Fibroblast of skin of left biceps (primary cell): ENCODE measurements at regions not wholly inside any gene's neighbourhood (a gene's known extent, or its start where the extent isn't known, plus 50 kb on each side); places are given as distances from the start of the nearest gene placed in this dataset.

Experiments used
- DNase-seq, 2 experiments: peaks; one replicate each; pipeline ENCODE4 v3.0.0-alpha.2; 2013; ENCODE audit warnings: low read depth in 2 of 2

DNA sequence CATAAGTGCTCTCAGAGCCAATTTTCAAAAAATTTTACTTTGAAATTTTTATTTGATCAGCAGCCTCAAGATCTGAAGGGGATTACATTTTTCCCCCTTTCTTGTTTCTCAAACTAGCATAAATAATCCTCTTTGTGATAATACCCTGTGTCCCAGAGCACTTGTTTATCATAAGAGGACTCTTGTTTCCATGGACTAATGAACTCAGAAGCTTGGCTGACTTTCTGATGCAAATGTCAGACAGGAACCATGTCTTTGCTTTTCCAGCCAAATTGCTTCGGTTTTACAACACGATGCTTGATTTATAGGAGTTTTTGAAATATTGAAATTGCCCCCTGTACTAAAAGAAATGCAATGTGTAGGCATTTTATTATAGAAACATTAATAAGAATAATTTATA, 859.3 kb upstream of the LCORL start:
- DNase-seq: no peak

DNA sequence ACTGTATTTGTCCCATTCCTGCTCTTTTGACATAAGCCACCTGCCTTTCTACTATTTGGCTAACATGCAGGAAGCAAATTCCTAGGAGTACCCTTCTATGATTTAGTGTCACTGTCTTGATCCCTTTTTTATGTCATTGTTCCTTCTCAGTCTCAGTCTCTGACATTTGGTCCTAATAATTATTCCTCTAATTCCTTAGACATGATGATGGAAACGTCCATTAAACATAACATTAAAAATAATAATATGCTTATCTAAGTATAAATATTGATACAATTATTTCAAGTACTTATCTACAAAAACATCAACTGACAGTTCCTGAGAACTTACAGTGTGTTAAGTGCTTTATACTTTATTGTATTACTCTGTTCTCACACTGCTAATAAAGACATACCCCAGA, 857.0 kb upstream of the LCORL start:
- DNase-seq: no peak

DNA sequence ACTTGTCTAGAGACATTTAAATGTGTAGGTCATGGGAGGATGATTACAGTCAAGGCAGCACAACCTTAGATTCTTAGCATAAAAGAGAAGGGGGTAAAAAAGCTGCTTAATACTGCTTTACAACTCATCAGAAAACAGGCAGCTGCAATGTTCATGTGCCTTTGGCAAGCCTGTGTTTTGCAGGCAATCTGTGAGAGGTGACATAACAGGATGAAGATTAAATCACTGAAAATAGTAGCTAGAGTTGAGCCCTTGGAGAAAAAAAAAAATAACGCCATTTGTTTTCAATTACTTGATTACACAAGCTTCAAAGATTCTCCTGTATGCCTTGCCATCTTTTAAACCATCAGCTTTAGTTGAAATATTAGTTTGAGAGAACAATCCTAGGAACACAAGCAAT, 847.6 kb upstream of the LCORL start:
- no peak for DNase-seq

DNA sequence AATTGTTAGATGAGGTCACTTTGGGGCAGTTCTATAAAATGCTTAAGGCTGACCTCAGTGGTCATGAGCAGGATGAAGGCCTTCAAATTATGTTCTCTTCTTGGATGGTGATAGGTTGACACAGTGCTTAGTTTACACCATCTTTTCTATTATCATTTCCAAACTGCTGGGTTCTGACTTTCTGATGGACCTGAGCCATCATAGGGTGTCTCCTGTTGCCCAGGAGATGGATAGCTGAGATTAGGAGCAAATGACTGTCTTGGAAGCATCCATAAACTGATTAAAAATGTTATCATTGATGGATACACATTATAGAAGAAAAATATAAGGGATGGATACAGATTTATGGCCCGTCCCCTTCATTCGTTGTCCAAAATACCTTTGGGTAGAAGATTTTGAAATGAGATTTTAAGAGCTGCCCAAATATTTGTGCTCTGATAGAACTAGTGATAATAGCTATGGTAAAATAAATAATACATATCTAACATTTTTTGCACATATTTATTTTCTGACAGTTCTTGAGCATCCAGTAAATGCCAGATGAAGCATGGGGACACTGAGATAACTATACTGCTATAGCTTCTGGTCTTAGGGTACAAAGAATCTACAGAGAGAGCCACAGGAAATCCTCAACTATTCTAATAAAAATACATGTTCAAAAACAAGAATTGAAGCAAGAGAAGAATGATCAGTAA, 839.4 kb upstream of the LCORL start:
- no peak for DNase-seq

- no peak for DNase-seq
Measured at GRCh38 chr4:18859468-18859867, 837.9 kb upstream of the LCORL start.

DNA sequence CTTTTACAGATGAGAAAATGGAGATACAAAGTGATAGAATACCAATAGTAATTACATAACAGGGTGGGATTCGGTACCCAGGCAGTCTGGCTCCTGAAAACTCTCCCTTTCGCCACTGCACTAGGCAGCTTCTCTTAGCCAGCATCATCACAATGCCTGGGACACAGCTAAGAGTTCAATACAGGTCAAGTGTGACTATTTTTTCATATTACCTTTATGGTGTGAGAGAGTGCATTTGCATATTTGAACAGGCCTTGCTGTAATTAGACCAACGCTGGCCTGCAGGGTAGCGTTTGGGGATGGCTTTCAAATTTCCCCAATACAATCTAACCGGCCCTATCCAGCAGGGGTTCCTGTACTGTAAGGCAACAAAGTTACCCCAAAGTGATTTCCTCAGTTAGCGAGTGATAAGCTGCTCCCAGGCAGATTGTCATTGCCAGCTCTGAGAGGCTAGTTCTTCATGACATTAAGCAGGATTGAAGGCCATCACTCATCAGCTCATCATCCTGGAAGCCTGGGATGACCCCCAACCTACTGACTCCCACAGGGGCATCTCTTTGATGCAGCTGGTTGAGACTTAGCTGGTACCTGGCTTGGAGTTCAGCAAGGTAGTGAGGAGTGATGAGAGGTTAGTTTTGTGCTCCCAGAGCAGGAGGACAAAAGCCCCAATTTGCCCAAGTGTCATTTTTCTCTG, 836.8 kb upstream of the LCORL start:
- no peak for DNase-seq

DNA sequence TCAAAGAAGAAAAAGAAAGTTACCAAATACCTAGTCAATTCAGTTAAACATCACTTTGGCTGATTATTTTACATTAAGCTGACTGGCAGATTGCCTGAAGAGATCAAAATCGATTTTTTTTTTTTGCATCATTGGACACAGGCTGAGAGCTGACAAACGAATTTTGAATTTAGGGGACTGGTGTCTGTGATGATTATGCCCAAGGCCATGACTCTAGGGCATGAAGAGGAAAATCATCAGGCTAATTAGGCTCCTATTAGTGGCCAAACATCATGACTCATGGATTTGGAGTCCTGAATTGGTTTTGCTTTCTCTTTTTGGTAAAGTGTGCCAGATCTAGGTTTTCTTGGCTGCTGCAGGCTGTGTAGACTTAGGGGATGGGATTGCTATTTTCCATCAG, 829.3 kb upstream of the LCORL start:
- no peak for DNase-seq

DNA sequence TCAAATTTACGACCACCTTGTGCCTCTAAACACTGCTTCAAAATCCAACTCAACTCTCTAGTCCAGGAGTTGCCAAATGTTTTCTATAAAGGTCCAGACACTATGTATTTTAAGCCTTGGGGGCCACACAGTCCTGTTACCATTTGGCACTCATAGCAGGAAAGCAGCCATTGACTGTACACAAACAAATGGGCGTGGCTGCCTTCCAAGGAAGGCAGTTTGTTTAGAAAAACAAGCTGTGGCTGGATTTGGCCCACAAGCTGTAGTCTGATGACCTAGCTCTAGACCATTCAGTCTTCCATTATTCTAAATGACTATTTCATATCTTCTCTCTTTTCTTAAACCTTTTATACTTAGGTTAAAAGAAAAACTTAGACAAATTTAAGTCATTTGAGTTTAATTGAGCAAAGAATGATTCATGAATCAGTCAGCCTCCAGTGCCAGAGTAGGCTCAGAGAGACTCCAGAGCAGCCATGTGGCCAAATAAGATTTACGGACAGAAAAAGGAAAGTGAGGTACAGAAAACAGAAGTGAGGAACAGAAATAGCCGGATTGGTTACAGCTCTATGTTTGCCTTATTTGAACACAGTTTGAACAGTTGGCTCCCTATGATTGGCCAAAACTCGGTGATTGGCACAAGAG, 825.8 kb upstream of the LCORL start:
- no peak for DNase-seq

GRCh38 chr4:18846313-18846712, 824.8 kb upstream of the LCORL start:
- DNase-seq: no peak

DNA sequence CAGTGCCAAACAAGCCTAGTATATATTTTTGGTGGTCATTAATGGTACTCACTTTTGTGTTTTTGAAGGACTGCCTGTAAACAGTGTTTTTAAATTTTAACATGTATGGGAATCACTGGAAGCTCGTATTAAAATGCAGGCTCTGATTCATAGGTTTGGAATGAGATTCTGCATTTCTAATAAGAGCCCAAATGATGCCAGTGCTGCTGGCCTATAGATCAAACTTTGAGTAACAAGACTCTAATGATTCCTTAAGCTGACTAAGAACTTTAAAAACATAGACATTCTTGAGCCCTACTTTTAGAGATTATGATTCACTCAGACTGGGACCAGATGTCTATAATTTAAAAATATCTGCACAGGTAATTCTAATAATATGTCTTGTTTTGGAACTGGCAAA, 823.2 kb upstream of the LCORL start:
- DNase-seq: no peak

GRCh38 chr4:18842431-18842830, 820.9 kb upstream of the LCORL start:
- no peak for DNase-seq

GRCh38 chr4:18840481-18840880, 818.9 kb upstream of the LCORL start:
- no peak for DNase-seq

DNA sequence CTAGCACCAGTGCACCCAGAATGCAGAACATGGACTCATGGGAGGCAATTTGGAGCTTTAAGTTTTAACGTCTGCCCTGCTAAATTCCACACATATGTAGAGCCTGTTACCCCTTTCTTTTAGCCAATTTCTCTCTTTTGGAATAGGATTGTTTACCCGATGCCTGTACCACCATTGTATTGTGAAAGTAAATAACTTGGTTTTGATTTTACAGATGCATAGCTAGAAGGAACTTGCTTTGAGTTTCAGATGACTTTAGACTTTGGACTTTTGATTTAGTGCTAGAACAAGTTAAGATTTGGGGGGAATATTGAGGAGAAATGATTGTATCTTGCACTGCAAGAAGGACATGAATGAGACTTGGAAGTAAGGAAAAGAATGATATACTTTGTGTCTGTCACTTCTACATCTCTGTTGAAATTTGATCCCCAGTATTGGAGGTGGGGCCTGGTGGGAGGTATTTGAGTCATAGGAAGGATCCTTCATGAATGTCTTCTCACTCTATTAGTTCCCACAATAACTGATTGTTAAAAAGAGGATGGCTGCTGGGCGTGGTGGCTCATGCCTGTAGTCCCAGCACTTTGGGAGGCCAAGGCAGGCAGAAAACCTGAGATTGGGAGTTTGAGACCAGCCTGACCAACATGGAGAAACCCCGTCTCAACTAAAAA, 794.8 kb upstream of the LCORL start:
- DNase-seq: no peak

DNA sequence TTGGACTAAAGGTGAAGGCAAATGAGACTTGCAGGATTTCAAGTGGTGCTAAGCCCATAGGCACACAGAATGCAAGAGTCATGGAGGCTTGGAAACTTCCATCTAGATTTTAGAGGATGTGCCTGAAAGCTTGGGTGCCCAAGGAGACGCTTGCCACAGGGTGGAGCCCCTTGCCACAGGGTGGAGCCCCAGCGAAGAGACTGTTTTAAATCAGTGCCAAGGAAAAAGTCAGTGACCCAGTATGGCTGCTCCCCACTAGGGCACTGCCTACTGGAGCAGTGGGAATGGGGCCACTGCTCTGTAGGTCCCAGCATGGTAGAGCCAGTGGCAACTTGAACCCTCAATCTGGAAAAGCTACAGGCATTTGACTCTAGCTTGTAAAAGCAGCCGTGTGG, 794.2 kb upstream of the LCORL start:
- DNase-seq: no peak

DNA sequence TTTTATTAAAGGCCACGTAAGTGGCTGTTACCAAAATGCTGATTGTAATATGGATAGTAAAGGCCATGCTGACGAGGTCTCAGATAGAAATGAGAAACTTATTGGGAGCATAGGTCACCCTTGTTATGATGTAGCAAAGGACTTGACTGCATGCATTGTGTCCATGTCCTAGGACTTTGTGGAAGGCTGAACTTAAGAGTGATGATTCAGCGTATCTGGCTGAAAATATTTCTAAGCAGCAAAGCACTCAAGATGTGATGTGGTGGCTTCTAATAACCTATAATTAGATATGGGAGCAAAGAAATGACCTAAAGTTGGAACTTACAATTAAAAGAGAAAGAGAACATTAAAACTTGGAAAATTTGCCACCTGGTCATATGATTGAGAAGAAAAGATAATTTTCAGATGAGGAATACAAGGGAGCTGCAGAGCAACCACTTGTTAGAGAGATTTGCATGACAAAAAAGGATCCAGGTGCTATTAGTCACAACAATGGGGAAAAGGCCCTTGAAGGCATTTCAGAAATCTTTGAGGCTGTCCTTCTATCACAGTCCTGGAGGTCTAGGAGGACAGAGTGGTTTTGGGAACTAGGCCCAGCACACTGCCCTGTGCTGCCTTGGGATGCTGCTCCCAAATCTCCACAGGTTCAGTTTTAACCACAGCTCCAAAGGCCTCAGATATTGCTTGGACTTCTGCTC, 793.7 kb upstream of the LCORL start:
- DNase-seq: no peak

DNA sequence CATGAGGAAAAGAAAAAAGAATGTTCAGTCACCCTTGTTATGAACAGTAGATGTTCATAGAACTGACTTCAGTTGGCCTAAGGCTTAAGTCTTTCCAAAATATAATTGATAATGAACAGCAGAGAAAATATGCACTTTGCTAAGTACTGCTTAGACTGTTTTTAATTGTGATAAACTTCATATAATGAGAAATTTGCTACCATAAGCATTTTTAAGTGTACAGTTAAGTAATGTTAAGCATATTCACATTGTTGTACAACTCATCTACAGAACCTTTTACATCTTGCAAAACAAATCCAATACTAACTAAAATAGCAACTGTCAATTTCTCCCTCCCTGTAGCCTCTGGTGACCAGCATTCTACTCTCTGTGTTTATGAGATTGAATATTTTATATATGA, 792.2 kb upstream of the LCORL start:
- no peak for DNase-seq

DNA sequence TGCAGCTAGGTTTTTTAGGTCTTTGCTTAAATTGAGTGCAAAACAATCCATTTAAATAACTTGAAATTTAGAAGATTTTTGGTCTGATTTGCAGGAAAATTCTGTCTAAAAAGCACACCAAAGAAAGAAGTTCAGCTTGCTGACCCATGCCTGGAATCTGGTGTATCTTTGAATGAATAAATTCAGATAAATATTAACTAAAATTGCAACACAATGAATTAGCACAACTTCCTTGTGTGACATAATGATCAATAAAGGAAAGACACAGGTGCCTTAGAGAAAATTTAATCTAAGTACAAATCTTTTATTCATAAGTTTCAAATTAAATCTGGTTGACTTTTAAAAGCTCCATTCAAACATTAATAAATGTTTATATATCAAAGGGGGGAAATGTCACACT, 791.5 kb upstream of the LCORL start:
- no peak for DNase-seq

DNA sequence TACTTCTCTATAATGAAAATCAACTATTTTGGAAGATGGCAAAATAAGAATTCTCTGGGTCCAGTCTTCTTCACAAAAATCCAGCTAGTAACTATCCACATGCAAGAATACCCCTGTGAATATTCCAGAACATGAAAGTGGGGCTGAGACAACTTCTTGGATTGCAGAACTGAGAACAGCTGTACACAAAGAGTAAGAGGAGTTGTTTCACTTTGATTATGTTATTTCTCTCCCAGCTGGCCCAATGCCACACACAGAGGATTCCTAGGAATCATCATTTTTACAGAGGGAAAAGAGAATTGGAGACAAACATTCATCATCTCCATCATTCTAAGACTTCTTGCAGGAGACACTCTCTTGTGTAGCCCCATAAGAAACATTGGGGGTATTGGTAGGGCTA, 782.2 kb upstream of the LCORL start:
- no peak for DNase-seq

GRCh38 chr4:18798123-18798522, 776.6 kb upstream of the LCORL start:
- DNase-seq: no peak

- no peak for DNase-seq
Measured at GRCh38 chr4:18795794-18796193, 774.2 kb upstream of the LCORL start.

DNA sequence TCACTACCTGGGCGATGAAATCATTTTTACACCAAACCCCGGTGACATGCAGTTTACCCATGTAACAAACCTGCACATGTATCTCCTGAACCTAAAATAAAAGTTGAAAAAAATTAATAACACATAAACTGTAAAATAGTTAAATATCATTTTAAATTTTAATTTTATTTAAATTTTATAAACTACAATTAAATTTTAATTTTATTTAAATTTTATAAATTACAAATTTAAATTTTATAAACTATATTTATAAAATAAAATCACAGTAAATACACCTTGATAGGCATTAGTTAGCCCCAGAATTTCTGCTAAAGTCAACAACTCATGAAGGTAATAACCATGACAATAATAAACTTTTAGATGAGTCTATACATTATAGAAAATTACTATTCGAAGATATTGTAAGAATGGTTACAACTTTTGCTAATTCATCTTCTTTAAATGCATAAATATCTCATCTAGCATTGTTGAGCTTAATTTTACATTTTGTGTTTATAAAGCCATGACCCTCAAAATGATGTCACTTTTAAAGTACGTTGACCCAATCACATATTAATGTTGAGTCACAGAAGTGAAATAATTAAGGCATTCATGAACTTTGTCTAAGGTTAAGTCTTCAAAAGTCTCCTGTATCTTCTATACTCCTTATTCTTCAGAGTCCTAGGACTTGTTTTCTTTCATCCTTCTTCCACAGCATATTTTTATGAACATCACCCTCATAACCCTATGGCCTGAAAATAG, 755.8 kb upstream of the LCORL start:
- no peak for DNase-seq
